OCI-LY1 (cell line): ENCODE measurements at regions not wholly inside any gene's neighbourhood (a gene's known extent, or its start where the extent isn't known, plus 50 kb on each side); places are given as distances from the start of the nearest gene placed in this dataset.
"Not testable (repeated sequence)": the region's sequence is repeated elsewhere in the genome, so short reads cannot be mapped to it uniquely, and the experiment has no call there.

Experiments used
- H2AFZ ChIP-seq: fragments of 200-600 bp; sonication (generic), shearing (Covaris generic); 2 replicates; pipeline ENCODE4 v1.6.0; 2014; ENCODE audit warnings: antibody characterized with exemption, mild to moderate bottlenecking, low read length
- H3F3A ChIP-seq: fragments of 200-600 bp; sonication (generic), shearing (Covaris generic); 2 replicates; pipeline ENCODE4 v1.6.0; 2014; ENCODE audit warnings: mild to moderate bottlenecking, antibody characterized with exemption, low read length, moderate library complexity; ENCODE audit not compliant: insufficient read depth
- H3K27ac ChIP-seq: fragments of 200-600 bp; sonication (generic); 2 replicates; pipeline ENCODE4 v1.5.1; 2014; ENCODE audit warnings: low read length, mixed run types, mild to moderate bottlenecking, low read depth; ENCODE audit not compliant: poor library complexity, severe bottlenecking
- H3K27me3 ChIP-seq: fragments of 200-600 bp; sonication (generic); 2 replicates; pipeline ENCODE4 v1.6.0; 2014; ENCODE audit warnings: antibody characterized with exemption, mild to moderate bottlenecking, low read length, moderate library complexity; ENCODE audit not compliant: insufficient read depth
- H3K36me3 ChIP-seq: fragments of 200-600 bp; sonication (generic); 2 replicates; pipeline ENCODE4 v1.6.1; 2014; ENCODE audit warnings: mild to moderate bottlenecking, antibody characterized with exemption, low read length, moderate library complexity, mixed read lengths; ENCODE audit not compliant: insufficient read depth
- H3K4me1 ChIP-seq: fragments of 200-600 bp; sonication (generic); 2 replicates; pipeline ENCODE4 v1.5.1; 2014; ENCODE audit warnings: mild to moderate bottlenecking, low read length, moderate library complexity; ENCODE audit not compliant: insufficient read depth, severe bottlenecking
- H3K4me2 ChIP-seq: fragments of 200-600 bp; sonication (generic), shearing (Covaris generic); 2 replicates; pipeline ENCODE4 v1.6.1; 2014; ENCODE audit warnings: low read length
- H3K4me3 ChIP-seq: fragments of 200-600 bp; sonication (generic); 2 replicates; pipeline ENCODE4 v1.5.1; 2014; ENCODE audit warnings: low read length, low read depth, mild to moderate bottlenecking, mixed read lengths; ENCODE audit not compliant: poor library complexity, severe bottlenecking
- H3K79me2 ChIP-seq: fragments of 200-600 bp; shearing (Covaris generic); 2 replicates; pipeline ENCODE4 v1.6.1; 2016; ENCODE audit warnings: mixed run types, low read length, mixed read lengths; ENCODE audit not compliant: insufficient read depth
- H3K9ac ChIP-seq: fragments of 200-600 bp; sonication (generic), shearing (Covaris generic); 2 replicates; pipeline ENCODE4 v1.6.1; 2014; ENCODE audit warnings: mild to moderate bottlenecking, low read length, mixed read lengths
- H3K9me2 ChIP-seq: fragments of 200-600 bp; sonication (generic), shearing (Covaris generic); 2 replicates; pipeline ENCODE4 v1.6.1; 2014; ENCODE audit warnings: low read depth, mild to moderate bottlenecking, low read length, mixed read lengths
- H3K9me3 ChIP-seq: fragments of 200-600 bp; shearing (Covaris generic); 2 replicates; pipeline ENCODE4 v1.6.1; 2014; ENCODE audit warnings: low read length, mixed read lengths
- H4K20me1 ChIP-seq: fragments of 200-600 bp; sonication (generic), shearing (Covaris generic); 2 replicates; pipeline ENCODE4 v1.6.0; 2016; ENCODE audit warnings: mild to moderate bottlenecking, low read length; ENCODE audit not compliant: insufficient read depth
- CTCF ChIP-seq: fragments of 200-600 bp; sonication (generic), shearing (Covaris generic); IDR thresholded peaks from 2 replicates; pipeline ENCODE4 v1.5.1; 2017; ENCODE audit warnings: mild to moderate bottlenecking, antibody characterized with exemption, low read length, moderate library complexity, mixed read lengths
- EZH2 ChIP-seq: fragments of 200-600 bp; sonication (generic), shearing (Covaris generic); IDR thresholded peaks from 2 replicates; pipeline ENCODE4 v1.8.0; 2017; ENCODE audit warnings: borderline replicate concordance, mixed run types, mild to moderate bottlenecking, antibody characterized with exemption, low read length, moderate library complexity, mixed read lengths

- H3K9me3 ChIP-seq, result no peaks in the 10 kb centered on the region
- no peak overlapping the region for H3K4me3 ChIP-seq
- no peaks in the 10 kb centered on the region for H3F3A ChIP-seq
- no peaks in the 10 kb centered on the region for H3K79me2 ChIP-seq
- H2AFZ ChIP-seq, result no peak overlapping the region
- H3K4me1 ChIP-seq, result no peaks in the 10 kb centered on the region
- H3K9ac ChIP-seq, result no peak overlapping the region
- H3K36me3 ChIP-seq, result no peaks in the 10 kb centered on the region
- H4K20me1 ChIP-seq, result no peaks in the 10 kb centered on the region
- H3K27ac ChIP-seq, result no peak overlapping the region
- H3K9me2 ChIP-seq, result no peaks in the 10 kb centered on the region
- H3K27me3 ChIP-seq, result no peaks in the 10 kb centered on the region
- no peak overlapping the region for H3K4me2 ChIP-seq
- TF ChIP-seq EZH2, result no peak
- TF ChIP-seq CTCF, result no peak
These were observed 72.7 kb upstream of the FAM174B start for GRCh38 chr15:92728266-92728665.

DNA sequence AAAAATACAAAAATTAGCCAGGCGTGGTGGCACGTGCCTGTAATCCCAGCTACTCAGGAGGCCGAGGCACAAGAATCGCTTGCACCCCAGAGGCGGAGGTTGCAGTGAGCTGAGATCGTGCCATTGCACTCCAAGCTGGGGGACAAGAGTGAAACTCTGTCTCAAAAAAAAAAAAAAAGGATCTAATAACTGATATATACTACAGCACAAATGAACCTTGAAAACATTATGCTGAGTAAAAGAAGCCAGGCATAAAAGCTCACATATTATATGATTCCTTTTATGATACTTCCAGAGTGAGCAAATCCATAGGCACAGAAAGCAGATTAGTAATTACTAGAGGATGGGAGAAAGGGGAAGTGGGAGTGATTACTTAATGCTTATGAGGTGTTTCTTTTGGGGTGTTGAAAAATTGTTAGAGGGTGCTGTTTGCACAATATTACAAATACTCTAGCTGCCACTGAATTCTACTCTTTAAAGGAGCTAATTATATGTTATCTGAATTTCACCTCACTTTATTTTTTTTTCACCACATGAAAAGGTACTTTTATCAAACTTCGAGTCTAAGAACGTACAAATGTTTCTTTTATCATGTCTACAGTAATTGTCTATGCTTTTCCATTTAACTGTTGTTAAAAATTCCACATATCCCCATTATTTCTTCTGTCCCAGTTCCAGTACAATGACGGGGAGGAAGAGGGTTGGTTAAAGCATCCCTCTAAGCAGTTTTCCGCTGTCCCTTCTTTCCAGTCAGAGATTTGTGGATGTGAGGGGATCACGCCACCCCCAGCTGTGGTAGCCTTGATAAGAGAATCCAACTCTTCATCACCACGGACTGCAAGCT is 77.7 kb upstream of the FAM174B start:
- Histone ChIP-seq H3K9me2 (no peaks in the 10 kb centered on the region), H3K9me3 (no peaks in the 10 kb centered on the region), H3F3A (no peaks in the 10 kb centered on the region), H3K27ac (no peak overlapping the region), H3K27me3 (no peaks in the 10 kb centered on the region), H3K4me1 (no peaks in the 10 kb centered on the region), H2AFZ (no peak overlapping the region), H3K4me2 (no peak overlapping the region), H3K36me3 (no peaks in the 10 kb centered on the region), H3K4me3 (no peak overlapping the region), H3K79me2 (no peaks in the 10 kb centered on the region), H3K9ac (no peak overlapping the region), H4K20me1 (no peaks in the 10 kb centered on the region)
- no peak for TF ChIP-seq CTCF
- no peak for TF ChIP-seq EZH2

DNA sequence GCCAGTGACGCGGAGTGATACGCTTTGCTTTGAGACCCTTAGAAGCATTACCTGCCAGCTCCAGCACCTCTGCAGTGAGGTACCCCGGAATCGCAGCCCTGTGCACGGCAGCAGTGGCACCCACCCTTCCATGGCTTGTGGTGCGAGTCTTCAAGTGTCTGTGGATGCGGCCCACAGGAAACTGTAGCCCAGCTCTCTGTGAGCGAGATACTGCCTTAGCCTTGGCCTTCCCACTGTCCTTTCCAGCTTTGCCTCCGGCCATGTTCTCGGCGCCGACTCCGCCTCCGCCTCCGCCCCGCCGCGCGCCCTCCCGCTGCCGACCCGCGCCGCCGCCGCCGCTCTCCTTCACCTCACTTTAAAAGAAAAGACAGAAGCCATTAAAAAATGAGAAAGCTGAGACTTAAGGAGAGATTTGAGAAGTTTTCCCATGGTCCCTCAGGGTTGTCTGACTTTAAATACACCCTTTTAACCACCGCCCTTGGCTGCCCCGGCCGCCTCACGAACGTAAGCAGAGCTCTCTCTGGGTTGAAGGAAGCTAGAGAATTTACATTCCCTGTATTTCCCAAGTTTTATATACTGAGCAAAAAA is 78.5 kb upstream of the FAM174B start:
- Histone ChIP-seq H3K4me1 (no peaks in the 10 kb centered on the region), H3K9ac (no peak overlapping the region), H3K27me3 (no peaks in the 10 kb centered on the region), H2AFZ (no peak overlapping the region), H3K79me2 (no peaks in the 10 kb centered on the region), H3K4me3 (no peak overlapping the region), H3K36me3 (no peaks in the 10 kb centered on the region), H3K9me3 (no peaks in the 10 kb centered on the region), H3K4me2 (no peak overlapping the region), H3K27ac (no peak overlapping the region), H3F3A (no peaks in the 10 kb centered on the region), H3K9me2 (no peaks in the 10 kb centered on the region), H4K20me1 (no peaks in the 10 kb centered on the region)
- TF ChIP-seq CTCF (no peak), EZH2 (no peak)

GRCh38 chr15:92739246-92739645 is 83.7 kb upstream of the FAM174B start:
- H3K9me2 ChIP-seq, H3K9me3 ChIP-seq, H3F3A ChIP-seq, H3K4me3 ChIP-seq, H3K4me1 ChIP-seq, H2AFZ ChIP-seq, H3K79me2 ChIP-seq, H3K4me2 ChIP-seq, H3K27me3 ChIP-seq, H3K27ac ChIP-seq, H3K36me3 ChIP-seq, H4K20me1 ChIP-seq, H3K9ac ChIP-seq: not testable (repeated sequence)
